HG03064 (cell line): ENCODE measurements at regions not wholly inside any gene's neighbourhood (a gene's known extent, or its start where the extent isn't known, plus 50 kb on each side); places are given as distances from the start of the nearest gene placed in this dataset.

Source experiments
- ATAC-seq: cut with Tn5 transposase; IDR thresholded peaks from one replicate; pipeline ENCODE4 v1.9.1; 2021; ENCODE audit warnings: low read depth; ENCODE audit not compliant: unreplicated experiment

- no peak for ATAC-seq
These were observed 109.0 kb upstream of the ATP10B start for GRCh38 chr5:160961038-160961437.

- no peak for ATAC-seq
These were observed 108.6 kb upstream of the ATP10B start for GRCh38 chr5:160960592-160960991.

GRCh38 chr5:160959804-160960203 lies 107.8 kb upstream of the ATP10B start:
- no peak for ATAC-seq

GRCh38 chr5:160957312-160957861 lies 105.4 kb upstream of the ATP10B start:
- no peak for ATAC-seq

- no peak for ATAC-seq
These were observed 104.0 kb upstream of the ATP10B start for GRCh38 chr5:160956051-160956450.

- no peak for ATAC-seq
These were observed 98.3 kb upstream of the ATP10B start for GRCh38 chr5:160950311-160950710.

GRCh38 chr5:160940725-160941124 lies 88.7 kb upstream of the ATP10B start:
- ATAC-seq: no peak

- no peak for ATAC-seq
These were observed 86.5 kb upstream of the ATP10B start for GRCh38 chr5:160938532-160938931.

- no peak for ATAC-seq
These were observed 85.6 kb upstream of the ATP10B start for GRCh38 chr5:160937570-160937969.

GRCh38 chr5:160935776-160936175 lies 83.8 kb upstream of the ATP10B start:
- no peak for ATAC-seq

GRCh38 chr5:160931283-160931682 lies 79.3 kb upstream of the ATP10B start:
- no peak for ATAC-seq

GRCh38 chr5:160930406-160930805 lies 78.4 kb upstream of the ATP10B start:
- no peak for ATAC-seq

GRCh38 chr5:160929906-160930305 lies 77.9 kb upstream of the ATP10B start:
- no peak for ATAC-seq

GRCh38 chr5:160929360-160929759 lies 77.3 kb upstream of the ATP10B start:
- ATAC-seq: no peak

- no peak for ATAC-seq
These were observed 74.4 kb upstream of the ATP10B start for GRCh38 chr5:160926428-160926827.

- ATAC-seq: no peak
These were observed 73.3 kb upstream of the ATP10B start for GRCh38 chr5:160925281-160925680.

- no peak for ATAC-seq
These were observed 72.1 kb upstream of the ATP10B start for GRCh38 chr5:160923936-160924710.

- no peak for ATAC-seq
These were observed 71.4 kb upstream of the ATP10B start for GRCh38 chr5:160923411-160923810.

GRCh38 chr5:160922311-160922710 lies 70.3 kb upstream of the ATP10B start:
- no peak for ATAC-seq

GRCh38 chr5:160921423-160922285 lies 69.6 kb upstream of the ATP10B start:
- ATAC-seq: no peak

- no peak for ATAC-seq
These were observed 67.6 kb upstream of the ATP10B start for GRCh38 chr5:160919626-160920025.
